B cell (primary cell): ENCODE measurements at regions not wholly inside any gene's neighbourhood (a gene's known extent, or its start where the extent isn't known, plus 50 kb on each side); places are given as distances from the start of the nearest gene placed in this dataset.

Experiments used
- ATAC-seq: fragments of 200-7000 bp; cut with Tn5 transposase; one replicate; pipeline ENCODE4 v1.10.0; 2021; ENCODE audit warnings: low read depth, mild to moderate bottlenecking, moderate number of reproducible peaks, moderate library complexity
- CTCF ChIA-PET: fragments of 350-600 bp; sonication (Branson Sonifier 250); formaldehyde crosslinking; loops from one replicate; lab custom pipeline; 2021; ENCODE audit warnings: antibody characterized with exemption, inconsistent platforms; lab: Charles Lee
- POLR2A ChIA-PET: fragments of 350-600 bp; sonication (Branson Sonifier 250); formaldehyde crosslinking; loops from one replicate; lab custom pipeline; 2021; ENCODE audit warnings: antibody characterized with exemption; lab: Charles Lee
- DNase-seq: peaks from one replicate; pipeline ENCODE4 v3.0.0; 2013
- H2AFZ ChIP-seq: 2 replicates; pipeline ENCODE4 v1.6.1; 2012; ENCODE audit warnings: mild to moderate bottlenecking, low read depth, low read length; ENCODE audit not compliant: insufficient read depth, poor library complexity, severe bottlenecking
- H3K27ac ChIP-seq, 2 donors: 1 replicate in 1 of 2; 2 replicates in 1 of 2; pipeline ENCODE4 v1.5.1; 2012 to 2013; ENCODE audit warnings: low read length in 2 of 2, mild to moderate bottlenecking in 2 of 2, moderate library complexity in 1 of 2
- H3K27me3 ChIP-seq, 4 experiments: fragments of 200-600 bp in 1 of 4; sonication (generic) in 1 of 4; replicated peaks in 1 of 4; 1 replicate in 2 of 4; 2 replicates in 2 of 4; pipeline versions ENCODE4 v1.6.1 to v1.7.0; 2013 to 2016; ENCODE audit warnings: low read length in 3 of 4, mild to moderate bottlenecking in 2 of 4, mixed read lengths in 1 of 4, moderate library complexity in 1 of 4; ENCODE audit not compliant: insufficient read depth in 4 of 4, control insufficient read depth in 3 of 4; ENCODE audit errors: control extremely low read depth in 1 of 4
- H3K36me3 ChIP-seq, 2 experiments: replicated peaks in 1 of 2; 1 replicate in 1 of 2; 2 replicates in 1 of 2; pipeline versions ENCODE4 v1.6.1 to v1.7.1; 2013; ENCODE audit warnings: low read length in 1 of 2; ENCODE audit not compliant: insufficient read depth in 2 of 2, control insufficient read depth in 1 of 2; ENCODE audit errors: control extremely low read depth in 1 of 2, extremely low read depth in 1 of 2
- H3K4me1 ChIP-seq, 2 donors: fragments of 200-600 bp in 1 of 2; sonication (generic) in 1 of 2; 1 replicate in 1 of 2; 2 replicates in 1 of 2; pipeline versions ENCODE4 v1.5.1 to v1.6.1; 2013 to 2017; ENCODE audit warnings: low read length in 2 of 2; ENCODE audit not compliant: control insufficient read depth in 2 of 2, insufficient read depth in 2 of 2
- H3K4me2 ChIP-seq: replicated peaks from 2 replicates; pipeline ENCODE3; 2012; ENCODE audit warnings: mild to moderate bottlenecking, low read depth, low read length; ENCODE audit not compliant: poor library complexity, severe bottlenecking
- H3K4me3 ChIP-seq, 5 experiments: fragments of 200-600 bp in 1 of 5; sonication (generic) in 1 of 5; 1 replicate in 3 of 5; 2 replicates in 2 of 5; pipeline versions ENCODE4 v1.5.1 to v1.7.0; 2011 to 2016; ENCODE audit warnings: low read length in 4 of 5, mild to moderate bottlenecking in 4 of 5, low read depth in 2 of 5, control low read depth in 1 of 5, moderate library complexity in 1 of 5; ENCODE audit not compliant: insufficient read depth in 1 of 5; ENCODE audit errors: control extremely low read depth in 1 of 5, extremely low read depth in 1 of 5
- H3K79me2 ChIP-seq: fragments of 200-600 bp; sonication (generic); one replicate; pipeline ENCODE4 v1.6.0; 2016; ENCODE audit warnings: low read length; ENCODE audit not compliant: control insufficient read depth, insufficient read depth
- H3K9ac ChIP-seq: fragments of 200-600 bp; sonication (generic); 2 replicates; pipeline ENCODE4 v1.6.1; 2017; ENCODE audit warnings: mild to moderate bottlenecking, low read length, moderate library complexity
- H3K9me3 ChIP-seq, 3 donors: one replicate each; pipeline versions ENCODE4 v1.6.1 to v1.7.1; 2013; ENCODE audit warnings: low read length in 2 of 3; ENCODE audit not compliant: control insufficient read depth in 2 of 3, insufficient read depth in 1 of 3; ENCODE audit errors: control extremely low read depth in 1 of 3
- H4K20me1 ChIP-seq: 2 replicates; pipeline ENCODE4 v1.6.0; 2012; ENCODE audit warnings: mild to moderate bottlenecking, low read length; ENCODE audit not compliant: insufficient read depth, control insufficient read depth, poor library complexity, severe bottlenecking
- H3K27ac Mint-ChIP-seq: one replicate; pipeline ENCODE4 v1.8.0; 2021; ENCODE audit warnings: mixed read lengths
- H3K27me3 Mint-ChIP-seq: one replicate; pipeline ENCODE4 v1.8.0; 2021; ENCODE audit warnings: mixed read lengths
- H3K4me1 Mint-ChIP-seq: one replicate; pipeline ENCODE4 v1.8.0; 2021; ENCODE audit warnings: mixed read lengths
- H3K4me3 Mint-ChIP-seq: one replicate; pipeline ENCODE4 v1.8.0; 2021; ENCODE audit warnings: mixed read lengths
- H3K9me3 Mint-ChIP-seq: one replicate; pipeline ENCODE4 v1.8.0; 2022; ENCODE audit warnings: mixed read lengths; ENCODE audit not compliant: insufficient read depth
- EZH2 ChIP-seq: IDR thresholded peaks from 2 replicates; pipeline ENCODE4 v1.6.1; 2012; ENCODE audit warnings: borderline replicate concordance, low read depth, mild to moderate bottlenecking, moderate library complexity, low read length; ENCODE audit not compliant: insufficient read depth, poor library complexity, severe bottlenecking
- WGBS: methylation state at CpG from one replicate; pipeline ENCODE4 v1.1.5; 2013; ENCODE audit warnings: missing lambda C conversion rate; ENCODE audit not compliant: insufficient coverage; 5-methylcytosine and 5-hydroxymethylcytosine counted together
- intact Hi-C: fragments of 100-400 bp; cut with micrococcal nuclease; formaldehyde crosslinking; loops from one replicate; pipeline ENCODE4 v1.10.0; 2022
- TF ChIP-seq, protein P1 (sequence below): fragments of 200-600 bp; IDR thresholded peaks from one replicate; pipeline ENCODE4 v1.8.0; 2022; ENCODE audit warnings: antibody characterized with exemption, mild to moderate bottlenecking

DNA sequence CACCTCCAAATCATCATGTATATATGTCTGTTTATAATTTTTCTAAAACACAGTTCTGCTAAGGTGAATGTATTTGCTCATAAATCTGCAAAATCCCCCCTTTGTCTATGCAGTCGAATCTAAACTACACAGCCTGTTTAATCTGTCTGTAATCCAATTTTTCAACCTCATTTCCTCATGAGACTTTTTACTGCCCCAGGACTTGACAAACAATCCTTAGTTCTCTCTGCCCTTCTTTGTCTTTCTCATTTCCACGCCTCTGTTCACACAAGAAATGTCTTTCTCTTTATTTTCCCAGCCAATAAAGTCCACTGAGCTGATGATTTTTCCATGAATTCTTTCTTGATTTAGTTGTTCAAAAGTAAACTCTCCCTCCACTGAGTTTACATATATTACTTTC lies 1154.3 kb downstream of the FAM181B start:
- WGBS: 70% methylated on average over 1 of the region's 2 CpGs

DNA sequence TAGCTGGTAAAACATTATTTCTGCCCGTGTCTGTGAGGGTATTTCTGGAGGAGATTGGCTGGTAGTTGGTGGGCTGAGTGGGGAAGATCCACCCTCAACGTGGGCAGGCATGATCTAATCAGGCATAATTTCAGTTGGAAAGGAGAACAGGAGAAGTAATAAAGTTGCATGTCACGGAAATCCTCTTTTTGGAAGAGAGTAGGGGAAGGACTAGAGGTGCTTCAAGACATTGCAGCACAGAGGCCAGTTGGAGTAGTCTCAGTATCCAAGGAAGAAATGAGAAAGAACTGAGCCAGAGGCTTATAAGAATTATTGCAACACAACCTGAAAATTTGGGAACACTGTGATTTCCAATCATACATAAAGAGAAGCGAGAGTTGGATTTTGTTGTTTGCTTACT lies 1155.1 kb downstream of the FAM181B start:
- no peak for ATAC-seq
- H3K4me1 Mint-ChIP-seq: no peaks in the 10 kb centered on the region
- no peaks in the 10 kb centered on the region for H3K9me3 Mint-ChIP-seq
- Histone ChIP-seq H3K79me2 (no peaks in the 10 kb centered on the region), H4K20me1 (no peaks in the 10 kb centered on the region), H2AFZ (no peak overlapping the region), H3K36me3 (no peaks in the 10 kb centered on the region), H3K9me3 (no peaks in the 10 kb centered on the region), H3K27ac (no peak overlapping the region), H3K4me1 (no peaks in the 10 kb centered on the region), H3K9ac (no peak overlapping the region), H3K4me2 (no peak overlapping the region), H3K27me3 (no peaks in the 10 kb centered on the region), H3K4me3 (no peak overlapping the region)
- intact Hi-C loops: no loop called here
- POLR2A ChIA-PET: no interaction called here
- no peaks in the 10 kb centered on the region for H3K27me3 Mint-ChIP-seq
- TF ChIP-seq, protein P1, sequence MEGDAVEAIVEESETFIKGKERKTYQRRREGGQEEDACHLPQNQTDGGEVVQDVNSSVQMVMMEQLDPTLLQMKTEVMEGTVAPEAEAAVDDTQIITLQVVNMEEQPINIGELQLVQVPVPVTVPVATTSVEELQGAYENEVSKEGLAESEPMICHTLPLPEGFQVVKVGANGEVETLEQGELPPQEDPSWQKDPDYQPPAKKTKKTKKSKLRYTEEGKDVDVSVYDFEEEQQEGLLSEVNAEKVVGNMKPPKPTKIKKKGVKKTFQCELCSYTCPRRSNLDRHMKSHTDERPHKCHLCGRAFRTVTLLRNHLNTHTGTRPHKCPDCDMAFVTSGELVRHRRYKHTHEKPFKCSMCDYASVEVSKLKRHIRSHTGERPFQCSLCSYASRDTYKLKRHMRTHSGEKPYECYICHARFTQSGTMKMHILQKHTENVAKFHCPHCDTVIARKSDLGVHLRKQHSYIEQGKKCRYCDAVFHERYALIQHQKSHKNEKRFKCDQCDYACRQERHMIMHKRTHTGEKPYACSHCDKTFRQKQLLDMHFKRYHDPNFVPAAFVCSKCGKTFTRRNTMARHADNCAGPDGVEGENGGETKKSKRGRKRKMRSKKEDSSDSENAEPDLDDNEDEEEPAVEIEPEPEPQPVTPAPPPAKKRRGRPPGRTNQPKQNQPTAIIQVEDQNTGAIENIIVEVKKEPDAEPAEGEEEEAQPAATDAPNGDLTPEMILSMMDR: no peak
- TF ChIP-seq EZH2: no peak
- WGBS: 51% methylated on average over 3 of the region's 4 CpGs
- DNase-seq: no peak
- no peak overlapping the region for H3K27ac Mint-ChIP-seq
- no peak overlapping the region for H3K4me3 Mint-ChIP-seq
- CTCF ChIA-PET: no interaction called here

More for the DNA sequence above, 1154.3 kb downstream of the FAM181B start:
- DNase-seq: no peak
- no peak overlapping the region for H3K4me2 ChIP-seq
- no peaks in the 10 kb centered on the region for H3K9me3 ChIP-seq
- POLR2A ChIA-PET: no interaction called here
- Mint-ChIP-seq H3K27ac (no peak overlapping the region), H3K27me3 (no peaks in the 10 kb centered on the region), H3K4me3 (no peak overlapping the region), H3K9me3 (no peaks in the 10 kb centered on the region), H3K4me1 (no peaks in the 10 kb centered on the region)
- H3K4me3 ChIP-seq: no peak overlapping the region
- H3K4me1 ChIP-seq: no peaks in the 10 kb centered on the region
- no peak overlapping the region for H2AFZ ChIP-seq
- H4K20me1 ChIP-seq: no peaks in the 10 kb centered on the region
- H3K36me3 ChIP-seq: no peaks in the 10 kb centered on the region
- no peak overlapping the region for H3K27ac ChIP-seq
- TF ChIP-seq, protein P1: no peak
- TF ChIP-seq EZH2: no peak
- ATAC-seq: no peak
- intact Hi-C loops: no loop called here
- no peaks in the 10 kb centered on the region for H3K27me3 ChIP-seq
- no peaks in the 10 kb centered on the region for H3K79me2 ChIP-seq
- H3K9ac ChIP-seq: no peak overlapping the region
- CTCF ChIA-PET: no interaction called here
